ENCODE measurements at regions not wholly inside any gene's neighbourhood (a gene's known extent, or its start where the extent isn't known, plus 50 kb on each side); places are given as distances from the start of the nearest gene placed in this dataset.

GRCh38 chr2:228956701-228957474 is 314.2 kb downstream of the PID1 start:
- Histone ChIP-seq H3K79me1 (ENCODE audit: low read length) (no peaks in the 10 kb centered on the region), H3K36me3 (ENCODE audit: control insufficient read depth in 1 of 2, insufficient read depth in 2 of 2, low read length in 2 of 2) (no peaks in the 10 kb centered on the region), H3K4me3 (ENCODE audit: low read depth, low read length) (no peak overlapping the region), H3K27ac (ENCODE audit: low read depth, low read length) (no peak overlapping the region), H3K14ac (ENCODE audit: low read length) (no peak overlapping the region), H3K4ac (ENCODE audit: low read depth, low read length) (no peak overlapping the region), H3K79me2 (ENCODE audit: control insufficient read depth, insufficient read depth, low read length, poor library complexity) (no peaks in the 10 kb centered on the region), H3K9me3 (ENCODE audit: insufficient read depth, low read depth, low read length) (no peaks in the 10 kb centered on the region), H3K4me1 (ENCODE audit: control insufficient read depth in 1 of 2, insufficient read depth in 2 of 2, low read length in 2 of 2) (no peaks in the 10 kb centered on the region), H4K91ac (ENCODE audit: low read depth, low read length) (no peak overlapping the region), H3K9ac (ENCODE audit: low read length) (no peak overlapping the region), H2AK5ac (ENCODE audit: low read length) (no peak overlapping the region), H2BK120ac (ENCODE audit: insufficient read depth, low read length, poor library complexity) (no peak overlapping the region), H2AFZ (ENCODE audit: insufficient read depth, low read length, poor library complexity) (no peak overlapping the region), H4K8ac (ENCODE audit: low read depth, low read length) (no peak overlapping the region), H3K23ac (ENCODE audit: low read length) (no peak overlapping the region), H3K4me2 (ENCODE audit: low read length) (no peak overlapping the region), H2BK5ac (ENCODE audit: low read depth, low read length, poor library complexity) (no peak overlapping the region), H4K12ac (ENCODE audit: low read depth, low read length) (no peak overlapping the region), H3K18ac (ENCODE audit: low read length) (no peak overlapping the region), H3K27me3 (ENCODE audit: insufficient read depth, low read length) (no peaks in the 10 kb centered on the region), H2BK12ac (ENCODE audit: low read length) (no peak overlapping the region)
- WGBS (ENCODE audit: extremely low coverage, insufficient coverage, insufficient read length): 100% methylated on average over 1 of the region's 7 CpGs
- DNase-seq: no peak

GRCh38 chr2:228949831-228950230 is 321.3 kb downstream of the PID1 start:
- no peaks in the 10 kb centered on the region for H3K4me1 ChIP-seq (ENCODE audit: control insufficient read depth in 1 of 2, insufficient read depth in 2 of 2, low read length in 2 of 2)
- no peak overlapping the region for H3K27ac ChIP-seq (ENCODE audit: low read depth, low read length)
- H2AFZ ChIP-seq (ENCODE audit: insufficient read depth, low read length, poor library complexity): no peak overlapping the region
- no peak overlapping the region for H2BK120ac ChIP-seq (ENCODE audit: insufficient read depth, low read length, poor library complexity)
- no peaks in the 10 kb centered on the region for H3K9me3 ChIP-seq (ENCODE audit: insufficient read depth, low read depth, low read length)
- H4K8ac ChIP-seq (ENCODE audit: low read depth, low read length): no peak overlapping the region
- H3K79me1 ChIP-seq (ENCODE audit: low read length): no peaks in the 10 kb centered on the region
- no peak overlapping the region for H2BK5ac ChIP-seq (ENCODE audit: low read depth, low read length, poor library complexity)
- no peak overlapping the region for H4K12ac ChIP-seq (ENCODE audit: low read depth, low read length)
- no peak overlapping the region for H2BK12ac ChIP-seq (ENCODE audit: low read length)
- no peak overlapping the region for H3K4ac ChIP-seq (ENCODE audit: low read depth, low read length)
- H3K18ac ChIP-seq (ENCODE audit: low read length): no peak overlapping the region
- no peak overlapping the region for H3K4me3 ChIP-seq (ENCODE audit: low read depth, low read length)
- no peak overlapping the region for H4K91ac ChIP-seq (ENCODE audit: low read depth, low read length)
- H3K9ac ChIP-seq (ENCODE audit: low read length): no peak overlapping the region
- no peak overlapping the region for H3K23ac ChIP-seq (ENCODE audit: low read length)
- no peak overlapping the region for H3K4me2 ChIP-seq (ENCODE audit: low read length)
- no peak for DNase-seq
- H3K14ac ChIP-seq (ENCODE audit: low read length): no peak overlapping the region
- H3K79me2 ChIP-seq (ENCODE audit: control insufficient read depth, insufficient read depth, low read length, poor library complexity): no peaks in the 10 kb centered on the region
- H3K27me3 ChIP-seq (ENCODE audit: insufficient read depth, low read length): no peaks in the 10 kb centered on the region
- H3K36me3 ChIP-seq (ENCODE audit: control insufficient read depth in 1 of 2, insufficient read depth in 2 of 2, low read length in 2 of 2): no peaks in the 10 kb centered on the region
- H2AK5ac ChIP-seq (ENCODE audit: low read length): no peak overlapping the region

GRCh38 chr2:228945710-228946109 is 325.4 kb downstream of the PID1 start:
- no peaks in the 10 kb centered on the region for H3K4me1 ChIP-seq (ENCODE audit: control insufficient read depth in 1 of 2, insufficient read depth in 2 of 2, low read length in 2 of 2)
- H3K79me1 ChIP-seq (ENCODE audit: low read length): no peaks in the 10 kb centered on the region
- no peak overlapping the region for H4K91ac ChIP-seq (ENCODE audit: low read depth, low read length)
- no peaks in the 10 kb centered on the region for H3K79me2 ChIP-seq (ENCODE audit: control insufficient read depth, insufficient read depth, low read length, poor library complexity)
- no peak overlapping the region for H3K23ac ChIP-seq (ENCODE audit: low read length)
- DNase-seq: no peak
- no peak overlapping the region for H2AK5ac ChIP-seq (ENCODE audit: low read length)
- no peak overlapping the region for H2BK120ac ChIP-seq (ENCODE audit: insufficient read depth, low read length, poor library complexity)
- H3K27ac ChIP-seq (ENCODE audit: low read depth, low read length): no peak overlapping the region
- no peak overlapping the region for H3K4ac ChIP-seq (ENCODE audit: low read depth, low read length)
- no peaks in the 10 kb centered on the region for H3K27me3 ChIP-seq (ENCODE audit: insufficient read depth, low read length)
- H3K4me3 ChIP-seq (ENCODE audit: low read depth, low read length): no peak overlapping the region
- no peak overlapping the region for H3K14ac ChIP-seq (ENCODE audit: low read length)
- no peak overlapping the region for H2BK5ac ChIP-seq (ENCODE audit: low read depth, low read length, poor library complexity)
- H3K9me3 ChIP-seq (ENCODE audit: insufficient read depth, low read depth, low read length): no peaks in the 10 kb centered on the region
- H2AFZ ChIP-seq (ENCODE audit: insufficient read depth, low read length, poor library complexity): no peak overlapping the region
- H3K9ac ChIP-seq (ENCODE audit: low read length): no peak overlapping the region
- no peak overlapping the region for H3K18ac ChIP-seq (ENCODE audit: low read length)
- no CpG with 5 or more reads among the region's 1 CpG for WGBS (ENCODE audit: extremely low coverage, insufficient coverage, insufficient read length)
- no peaks in the 10 kb centered on the region for H3K36me3 ChIP-seq (ENCODE audit: control insufficient read depth in 1 of 2, insufficient read depth in 2 of 2, low read length in 2 of 2)
- H4K12ac ChIP-seq (ENCODE audit: low read depth, low read length): no peak overlapping the region
- no peak overlapping the region for H4K8ac ChIP-seq (ENCODE audit: low read depth, low read length)
- no peak overlapping the region for H3K4me2 ChIP-seq (ENCODE audit: low read length)
- H2BK12ac ChIP-seq (ENCODE audit: low read length): no peak overlapping the region

- Histone ChIP-seq H3K9ac (ENCODE audit: low read length) (no peak overlapping the region), H2BK5ac (ENCODE audit: low read depth, low read length, poor library complexity) (no peak overlapping the region), H3K9me3 (ENCODE audit: insufficient read depth, low read depth, low read length) (no peaks in the 10 kb centered on the region), H4K12ac (ENCODE audit: low read depth, low read length) (no peak overlapping the region), H3K23ac (ENCODE audit: low read length) (no peak overlapping the region), H3K4me2 (ENCODE audit: low read length) (no peak overlapping the region), H3K27ac (ENCODE audit: low read depth, low read length) (no peak overlapping the region), H2AFZ (ENCODE audit: insufficient read depth, low read length, poor library complexity) (no peak overlapping the region), H3K27me3 (ENCODE audit: insufficient read depth, low read length) (no peaks in the 10 kb centered on the region), H3K79me1 (ENCODE audit: low read length) (no peaks in the 10 kb centered on the region), H2BK12ac (ENCODE audit: low read length) (no peak overlapping the region), H4K8ac (ENCODE audit: low read depth, low read length) (no peak overlapping the region), H3K36me3 (ENCODE audit: control insufficient read depth in 1 of 2, insufficient read depth in 2 of 2, low read length in 2 of 2) (no peaks in the 10 kb centered on the region), H2BK120ac (ENCODE audit: insufficient read depth, low read length, poor library complexity) (no peak overlapping the region), H3K4me3 (ENCODE audit: low read depth, low read length) (no peak overlapping the region), H2AK5ac (ENCODE audit: low read length) (no peak overlapping the region), H3K4ac (ENCODE audit: low read depth, low read length) (no peak overlapping the region), H3K18ac (ENCODE audit: low read length) (no peak overlapping the region), H3K4me1 (ENCODE audit: control insufficient read depth in 1 of 2, insufficient read depth in 2 of 2, low read length in 2 of 2) (no peaks in the 10 kb centered on the region), H3K14ac (ENCODE audit: low read length) (no peak overlapping the region), H4K91ac (ENCODE audit: low read depth, low read length) (no peak overlapping the region), H3K79me2 (ENCODE audit: control insufficient read depth, insufficient read depth, low read length, poor library complexity) (no peaks in the 10 kb centered on the region)
- DNase-seq: no peak
- no CpG with 5 or more reads among the region's 2 CpGs for WGBS (ENCODE audit: extremely low coverage, insufficient coverage, insufficient read length)
These were observed 328.2 kb downstream of the PID1 start for GRCh38 chr2:228942856-228943255.

Data from trophoblast cell (in vitro differentiated cells and primary cell).